GM20000 (cell line): ENCODE measurements at regions not wholly inside any gene's neighbourhood (a gene's known extent, or its start where the extent isn't known, plus 50 kb on each side); places are given as distances from the start of the nearest gene placed in this dataset.

Source experiments
- DNase-seq: peaks from one replicate; pipeline ENCODE4 v3.0.0; 2012; ENCODE audit warnings: low spot score
- CTCF ChIP-seq: IDR thresholded peaks from 2 replicates; pipeline ENCODE4 v1.5.1; 2012; ENCODE audit warnings: mild to moderate bottlenecking, control low read depth; ENCODE audit errors: extremely low read depth, missing control alignments

- DNase-seq = no peak
- TF ChIP-seq CTCF = no peak
Observed at GRCh38 chr18:72605376-72605775, 61.2 kb upstream of the CBLN2 start.

- no peak for TF ChIP-seq CTCF
- DNase-seq = no peak
Observed at GRCh38 chr18:72601944-72602343, 57.8 kb upstream of the CBLN2 start.

GRCh38 chr18:72601481-72601880, 57.3 kb upstream of the CBLN2 start:
- no peak for DNase-seq
- no peak for TF ChIP-seq CTCF
